HEK293 (cell line): ENCODE measurements at regions not wholly inside any gene's neighbourhood (a gene's known extent, or its start where the extent isn't known, plus 50 kb on each side); places are given as distances from the start of the nearest gene placed in this dataset.

Experiments
- GLIS1 ChIP-seq: fragments of 450-650 bp; formaldehyde crosslinking; IDR thresholded peaks from 2 replicates; pipeline ENCODE4 v1.5.1; 2016; ENCODE audit warnings: missing biosample characterization, missing genetic modification characterization
- KLF1 ChIP-seq: fragments of 450-650 bp; formaldehyde crosslinking; IDR thresholded peaks from 2 replicates; pipeline ENCODE4 v1.5.1; 2016; ENCODE audit warnings: missing biosample characterization, missing genetic modification characterization
- ZBTB1 ChIP-seq: fragments of 450-650 bp; formaldehyde crosslinking; IDR thresholded peaks from 2 replicates; pipeline ENCODE4 v1.5.1; 2016; ENCODE audit warnings: missing biosample characterization, missing genetic modification characterization
- ZBTB7A ChIP-seq: fragments of 450-650 bp; formaldehyde crosslinking; IDR thresholded peaks from 2 replicates; pipeline ENCODE4 v1.5.1; 2016; ENCODE audit warnings: low read depth, missing biosample characterization, missing genetic modification characterization
- ZNF10 ChIP-seq: fragments of 450-650 bp; formaldehyde crosslinking; IDR thresholded peaks from 2 replicates; pipeline ENCODE4 v1.5.1; 2017; ENCODE audit warnings: missing biosample characterization, missing genetic modification characterization
- ZNF155 ChIP-seq: fragments of 450-650 bp; formaldehyde crosslinking; IDR thresholded peaks from 2 replicates; pipeline ENCODE4 v1.5.1; 2016; ENCODE audit warnings: missing biosample characterization, missing genetic modification characterization
- ZNF157 ChIP-seq: fragments of 450-650 bp; formaldehyde crosslinking; IDR thresholded peaks from 2 replicates; pipeline ENCODE4 v1.5.1; 2016; ENCODE audit warnings: missing biosample characterization, missing genetic modification characterization
- ZNF174 ChIP-seq: fragments of 450-650 bp; formaldehyde crosslinking; IDR thresholded peaks from 2 replicates; pipeline ENCODE4 v1.5.0; 2017; ENCODE audit warnings: missing biosample characterization, mild to moderate bottlenecking, missing genetic modification characterization
- ZNF211 ChIP-seq: fragments of 450-650 bp; formaldehyde crosslinking; IDR thresholded peaks from 2 replicates; pipeline ENCODE4 v1.5.1; 2016; ENCODE audit warnings: low read depth, missing biosample characterization, missing genetic modification characterization
- ZNF239 ChIP-seq: fragments of 450-650 bp; formaldehyde crosslinking; IDR thresholded peaks from 2 replicates; pipeline ENCODE4 v1.5.1; 2016; ENCODE audit warnings: missing biosample characterization, missing genetic modification characterization
- ZNF274 ChIP-seq, 2 experiments: fragments of 200-500 bp in 1 of 2; fragments of 450-650 bp in 1 of 2; sonication (Bioruptor generic) in 1 of 2; formaldehyde crosslinking in 1 of 2; IDR thresholded peaks; 2 replicates each; pipeline versions ENCODE4 v1.5.1 to v1.6.1; 2014 to 2016; ENCODE audit warnings: borderline replicate concordance in 1 of 2, inconsistent platforms in 1 of 2, low read length in 1 of 2, missing biosample characterization in 1 of 2, missing genetic modification characterization in 1 of 2
- ZNF416 ChIP-seq: fragments of 450-650 bp; formaldehyde crosslinking; IDR thresholded peaks from 2 replicates; pipeline ENCODE4 v1.5.1; 2016; ENCODE audit warnings: missing biosample characterization, missing genetic modification characterization
- TF ChIP-seq, protein P1 (sequence below): fragments of 450-650 bp; formaldehyde crosslinking; IDR thresholded peaks from 2 replicates; pipeline ENCODE4 v1.5.1; 2016; ENCODE audit warnings: missing biosample characterization, missing genetic modification characterization

DNA sequence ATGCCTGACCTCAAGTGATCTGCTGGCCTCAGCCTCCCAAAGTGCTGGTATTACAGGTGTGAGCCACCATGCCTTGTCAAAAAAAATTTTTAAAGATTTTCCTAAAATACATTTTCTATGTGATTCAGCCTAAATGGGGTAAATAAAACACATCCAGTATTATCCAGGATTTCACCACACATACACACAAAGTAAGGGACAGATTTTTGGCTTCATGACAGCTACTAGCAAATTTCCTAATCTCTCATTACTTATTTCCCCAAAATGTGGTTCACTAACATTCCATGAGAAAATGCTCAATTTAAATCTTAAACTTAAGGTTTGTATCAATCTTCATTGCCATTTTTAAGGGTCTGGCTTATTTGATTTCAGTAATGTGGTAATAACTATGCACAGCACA, 348.5 kb upstream of the INTU start:
- no peak for TF ChIP-seq KLF1 (tag by site-specific recombination)
- TF ChIP-seq, protein P1, sequence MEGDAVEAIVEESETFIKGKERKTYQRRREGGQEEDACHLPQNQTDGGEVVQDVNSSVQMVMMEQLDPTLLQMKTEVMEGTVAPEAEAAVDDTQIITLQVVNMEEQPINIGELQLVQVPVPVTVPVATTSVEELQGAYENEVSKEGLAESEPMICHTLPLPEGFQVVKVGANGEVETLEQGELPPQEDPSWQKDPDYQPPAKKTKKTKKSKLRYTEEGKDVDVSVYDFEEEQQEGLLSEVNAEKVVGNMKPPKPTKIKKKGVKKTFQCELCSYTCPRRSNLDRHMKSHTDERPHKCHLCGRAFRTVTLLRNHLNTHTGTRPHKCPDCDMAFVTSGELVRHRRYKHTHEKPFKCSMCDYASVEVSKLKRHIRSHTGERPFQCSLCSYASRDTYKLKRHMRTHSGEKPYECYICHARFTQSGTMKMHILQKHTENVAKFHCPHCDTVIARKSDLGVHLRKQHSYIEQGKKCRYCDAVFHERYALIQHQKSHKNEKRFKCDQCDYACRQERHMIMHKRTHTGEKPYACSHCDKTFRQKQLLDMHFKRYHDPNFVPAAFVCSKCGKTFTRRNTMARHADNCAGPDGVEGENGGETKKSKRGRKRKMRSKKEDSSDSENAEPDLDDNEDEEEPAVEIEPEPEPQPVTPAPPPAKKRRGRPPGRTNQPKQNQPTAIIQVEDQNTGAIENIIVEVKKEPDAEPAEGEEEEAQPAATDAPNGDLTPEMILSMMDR (tag by site-specific recombination) = no peak
- TF ChIP-seq ZNF211 (tag by site-specific recombination) = no peak
- TF ChIP-seq ZNF155 (tag by site-specific recombination) = no peak
- TF ChIP-seq ZNF10 = no peak
- no peak for TF ChIP-seq ZNF416
- TF ChIP-seq ZNF274 (IDR thresholded peaks at IDR 0.05; ENCODE audit: low read length) = no peak
- TF ChIP-seq ZNF274 (tag by site-specific recombination; IDR thresholded peaks at IDR 0.05; ENCODE audit: borderline replicate concordance) = no peak
- TF ChIP-seq GLIS1 (tag by site-specific recombination) = no peak
- TF ChIP-seq ZBTB7A (tag by site-specific recombination) = no peak
- TF ChIP-seq ZNF239 (tag by site-specific recombination) = no peak
- no peak for TF ChIP-seq ZNF174 (tag by site-specific recombination)
- no peak for TF ChIP-seq ZNF157 (tag by site-specific recombination)
- TF ChIP-seq ZBTB1 (tag by site-specific recombination) = no peak
